HCT116 (cell line): ENCODE measurements at regions not wholly inside any gene's neighbourhood (a gene's known extent, or its start where the extent isn't known, plus 50 kb on each side); places are given as distances from the start of the nearest gene placed in this dataset.

Experiments
- ATAC-seq: fragments of 200-7000 bp; cut with Tn5 transposase; 2 replicates; pipeline ENCODE4 v1.9.1; 2020; ENCODE audit warnings: mild to moderate bottlenecking, moderate library complexity
- BruUV-seq: library from RNA; stranded (reverse); fragments of 400-500 nt; replicated peaks from 2 replicates; lab custom pipeline; 2021; lab: Mats Ljungman, UMichigan
- CTCF ChIA-PET: fragments of 300-600 bp; sonication (Branson Sonifier 250); formaldehyde crosslinking; loops from one replicate; lab custom pipeline; 2021; ENCODE audit warnings: antibody characterized with exemption; lab: Charles Lee
- POLR2A ChIA-PET: fragments of 300-600, 350-600 bp; sonication (Branson Sonifier 250); formaldehyde crosslinking; loops from one replicate; lab custom pipeline; 2021; ENCODE audit warnings: antibody characterized with exemption; lab: Charles Lee
- RAD21 ChIA-PET, 2 experiments: fragments of 300-600 bp; sonication (Branson Sonifier 250); formaldehyde crosslinking; loops; one replicate each; lab custom pipeline; 2023; ENCODE audit warnings: low total read pairs in 2 of 2; ENCODE audit not compliant: uncharacterized antibody in 2 of 2, unreplicated experiment in 2 of 2, low non-redundant PET in 1 of 2; lab: Charles Lee
- DNase-seq: peaks from one replicate; pipeline ENCODE4 v3.0.0-alpha.2; 2010; ENCODE audit warnings: low read depth, low spot score
- H2AFZ ChIP-seq: fragments of 200-600 bp; shearing (Covaris generic), sonication (generic); 2 replicates; pipeline ENCODE4 v1.6.1; 2017; ENCODE audit warnings: low read depth, mixed run types, mixed read lengths, antibody characterized with exemption, low read length; ENCODE audit not compliant: poor library complexity, severe bottlenecking
- H3K27ac ChIP-seq: 2 replicates; pipeline ENCODE4 v1.5.1; 2012; ENCODE audit warnings: low read depth, low read length
- H3K27me3 ChIP-seq: fragments of 200-600 bp; sonication (generic); 2 replicates; pipeline ENCODE4 v1.6.1; 2016; ENCODE audit warnings: mixed run types, low read length, mixed read lengths; ENCODE audit not compliant: insufficient read depth
- H3K36me3 ChIP-seq, 2 experiments: fragments of 200-500 bp in 1 of 2; fragments of 200-600 bp in 1 of 2; sonication (Bioruptor generic) in 1 of 2; sonication (generic) in 1 of 2; 2 replicates each; pipeline versions ENCODE4 v1.5.1 to v1.6.1; 2014 to 2016; ENCODE audit warnings: low read length in 2 of 2, inconsistent platforms in 1 of 2, mixed read lengths in 1 of 2, mixed run types in 1 of 2; ENCODE audit not compliant: insufficient read depth in 2 of 2, control insufficient read depth in 1 of 2
- H3K4me1 ChIP-seq, 2 experiments: fragments of 200-600 bp in 1 of 2; sonication (generic) in 1 of 2; 2 replicates each; pipeline versions ENCODE4 v1.5.1 to v1.6.1; 2012 to 2017; ENCODE audit warnings: low read length in 2 of 2, inconsistent platforms in 1 of 2, mild to moderate bottlenecking in 1 of 2, mixed read lengths in 1 of 2, mixed run types in 1 of 2, moderate library complexity in 1 of 2; ENCODE audit not compliant: insufficient read depth in 2 of 2, control insufficient read depth in 1 of 2
- H3K4me2 ChIP-seq: fragments of 200-600 bp; sonication (generic); 2 replicates; pipeline ENCODE4 v1.6.1; 2017; ENCODE audit warnings: mixed run types, low read length, mixed read lengths
- H3K4me3 ChIP-seq, 2 experiments: fragments of 200-600 bp in 1 of 2; sonication (generic) in 1 of 2; replicated peaks in 1 of 2; 2 replicates each; pipeline ENCODE4 v1.5.1; 2011 to 2016; ENCODE audit warnings: low read length in 2 of 2, control low read depth in 1 of 2, low read depth in 1 of 2, mild to moderate bottlenecking in 1 of 2, mixed read lengths in 1 of 2, mixed run types in 1 of 2
- H3K79me2 ChIP-seq: fragments of 200-600 bp; sonication (generic); 2 replicates; pipeline ENCODE4 v1.6.1; 2017; ENCODE audit warnings: mild to moderate bottlenecking, mixed run types, low read length, moderate library complexity, mixed read lengths; ENCODE audit not compliant: insufficient read depth
- H3K9ac ChIP-seq: fragments of 200-600 bp; sonication (generic); 2 replicates; pipeline ENCODE4 v1.6.1; 2016; ENCODE audit warnings: low read length, mixed read lengths
- H3K9me2 ChIP-seq: fragments of 200-600 bp; sonication (generic), shearing (Covaris generic); 2 replicates; pipeline ENCODE4 v1.6.1; 2017; ENCODE audit warnings: mixed run types, mild to moderate bottlenecking, moderate library complexity; ENCODE audit not compliant: insufficient read depth
- H3K9me3 ChIP-seq, 2 experiments: fragments of 200-500 bp in 1 of 2; fragments of 200-600 bp in 1 of 2; sonication (Bioruptor generic) in 1 of 2; sonication (generic) in 1 of 2; 2 replicates each; pipeline ENCODE4 v1.6.1; 2014 to 2017; ENCODE audit warnings: low read length in 2 of 2, mixed read lengths in 2 of 2, inconsistent platforms in 1 of 2, low read depth in 1 of 2, mild to moderate bottlenecking in 1 of 2, mixed run types in 1 of 2, moderate library complexity in 1 of 2; ENCODE audit not compliant: control insufficient read depth in 1 of 2, insufficient read depth in 1 of 2
- H4K20me1 ChIP-seq: fragments of 200-600 bp; sonication (generic), shearing (Covaris generic); 2 replicates; pipeline ENCODE4 v1.6.1; 2017; ENCODE audit warnings: mixed run types, mild to moderate bottlenecking, moderate library complexity; ENCODE audit not compliant: insufficient read depth
- EGR1 ChIP-seq: IDR thresholded peaks from 2 replicates; pipeline ENCODE4 v1.6.1; 2012; ENCODE audit warnings: low read depth
- ELF1 ChIP-seq: IDR thresholded peaks from 2 replicates; pipeline ENCODE4 v1.6.1; 2012; ENCODE audit warnings: low read depth, borderline replicate concordance
- EZH2 ChIP-seq: fragments of 200-600 bp; sonication (generic); IDR thresholded peaks from 2 replicates; pipeline ENCODE4 v1.6.1; 2017; ENCODE audit warnings: antibody characterized with exemption, mixed run types
- FOSL1 ChIP-seq: IDR thresholded peaks from 2 replicates; pipeline ENCODE4 v1.6.1; 2012; ENCODE audit warnings: low read depth
- POLR2AphosphoS5 ChIP-seq: IDR thresholded peaks from 2 replicates; pipeline ENCODE4 v1.6.1; 2011; ENCODE audit warnings: mild to moderate bottlenecking, low read depth, low read length, moderate library complexity
- SP1 ChIP-seq: IDR thresholded peaks from 2 replicates; pipeline ENCODE4 v1.6.1; 2012; ENCODE audit warnings: low read depth
- ZNF274 ChIP-seq: fragments of 200-500 bp; sonication (Bioruptor generic); IDR thresholded peaks from 2 replicates; pipeline ENCODE4 v1.6.1; 2014; ENCODE audit warnings: mild to moderate bottlenecking, low read depth, low read length, inconsistent platforms
- intact Hi-C: fragments of 100-400 bp; cut with micrococcal nuclease; formaldehyde crosslinking; loops from 2 replicates; pipeline ENCODE4 v1.10.0; 2022
- TF ChIP-seq, protein P1 (sequence below): IDR thresholded peaks from 2 replicates; pipeline ENCODE4 v1.6.1; 2012

DNA sequence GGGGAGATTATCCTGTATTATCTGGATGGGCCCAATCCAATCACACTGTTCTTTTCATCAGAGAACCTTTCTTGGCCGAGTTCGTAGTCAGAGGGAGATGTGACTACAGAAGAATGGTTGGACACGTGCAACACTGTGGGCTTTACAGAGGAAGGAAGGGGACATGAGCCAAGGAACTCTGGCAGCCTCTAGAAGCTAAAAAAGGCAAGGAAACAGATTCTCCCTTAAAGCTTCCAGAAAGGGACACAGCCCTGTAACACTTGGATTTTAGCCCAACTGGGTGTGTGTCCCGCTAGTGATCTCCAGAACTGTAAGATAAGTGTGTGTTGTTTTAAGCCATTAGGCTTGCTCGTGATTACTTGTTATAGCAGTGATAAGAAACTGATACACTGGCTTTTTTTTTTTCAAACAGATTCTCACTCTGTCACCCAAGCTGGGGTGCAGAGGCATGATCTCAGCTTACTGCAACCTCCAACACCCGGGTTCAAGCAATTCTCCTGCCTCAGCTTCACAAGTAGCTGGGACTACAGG is 53.9 kb upstream of the FBXO28 start:
- H3K9me2 ChIP-seq: no peaks in the 10 kb centered on the region
- H3K4me3 ChIP-seq: no peak overlapping the region
- no peak for ATAC-seq
- DNase-seq: no peak
- H3K79me2 ChIP-seq: no peaks in the 10 kb centered on the region
- H3K9ac ChIP-seq: no peak overlapping the region
- TF ChIP-seq EGR1 (no peak), POLR2AphosphoS5 (no peak)
- TF ChIP-seq, all 23 proteins: peak for 0
- POLR2A ChIA-PET: no interaction called here
- no peak overlapping the region for H2AFZ ChIP-seq
- H3K27ac ChIP-seq: no peak overlapping the region
- RAD21 ChIA-PET: no interaction called here
- H3K4me1 ChIP-seq: peaks cover 1 to 14% of the 10 kb centered on the region in 2 experiments; a peak in 3 of 4 replicates
- peaks cover 0 to 4% of the 10 kb centered on the region in 2 experiments; a peak in 1 of 4 replicates for H3K9me3 ChIP-seq
- H4K20me1 ChIP-seq: no peaks in the 10 kb centered on the region
- intact Hi-C loops: no loop called here
- BruUV-seq: no TSS peak
- H3K27me3 ChIP-seq: no peaks in the 10 kb centered on the region
- H3K36me3 ChIP-seq: no peaks in the 10 kb centered on the region
- CTCF ChIA-PET: interaction anchor here (1.1 kb wide), 1 partner anchor 9 kb away, joined by 3 read pairs; no protein-coding TSS in a partner anchor
- no peak overlapping the region for H3K4me2 ChIP-seq

DNA sequence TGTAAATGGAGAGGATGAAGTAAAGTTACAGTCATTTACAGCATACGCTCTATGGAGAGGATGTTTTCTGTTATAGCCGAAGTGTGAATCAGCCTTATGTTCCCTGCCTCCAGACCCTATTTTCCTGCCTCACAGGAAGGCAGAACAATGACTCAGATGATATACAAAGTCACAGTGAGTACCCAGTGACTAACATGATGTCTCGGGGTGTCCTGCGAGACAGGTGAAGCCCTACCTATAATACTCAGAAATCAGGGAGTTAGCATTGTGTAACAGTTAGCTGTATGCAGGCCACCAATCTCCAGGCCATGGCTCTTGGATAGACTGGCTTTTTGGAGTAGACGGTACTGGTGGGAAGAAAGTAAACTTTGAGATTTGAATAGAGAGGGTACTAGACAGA is 55.6 kb upstream of the FBXO28 start:
- intact Hi-C loops: no loop called here
- Histone ChIP-seq H3K27ac (no peak overlapping the region), H4K20me1 (no peaks in the 10 kb centered on the region)
- TF ChIP-seq ZNF274: no peak
- TF ChIP-seq FOSL1: peak; percentile 42; the same call in 1 of the 2 replicates
- TF ChIP-seq, protein P1, sequence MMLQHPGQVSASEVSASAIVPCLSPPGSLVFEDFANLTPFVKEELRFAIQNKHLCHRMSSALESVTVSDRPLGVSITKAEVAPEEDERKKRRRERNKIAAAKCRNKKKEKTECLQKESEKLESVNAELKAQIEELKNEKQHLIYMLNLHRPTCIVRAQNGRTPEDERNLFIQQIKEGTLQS: no peak
- TF ChIP-seq EZH2: no peak
- 0 out of 2 replicates have a peak, but pooled peaks have one; percentile 21 for TF ChIP-seq SP1
- TF ChIP-seq ELF1: no peak
- TF ChIP-seq, all 23 proteins: peak for 2
- Histone ChIP-seq H3K4me2 (no peak overlapping the region), H2AFZ (no peak overlapping the region), H3K79me2 (no peaks in the 10 kb centered on the region), H3K9ac (no peak overlapping the region), H3K36me3 (no peaks in the 10 kb centered on the region), H3K4me3 (no peak overlapping the region), H3K4me1 (peaks cover 0 to 10% of the 10 kb centered on the region in 2 experiments; a peak in 1 of 4 replicates), H3K9me3 (peaks cover 0 to 4% of the 10 kb centered on the region in 2 experiments; a peak in 1 of 4 replicates), H3K27me3 (no peaks in the 10 kb centered on the region), H3K9me2 (no peaks in the 10 kb centered on the region)
- no peak for DNase-seq
- ATAC-seq: no peak
- RAD21 ChIA-PET: no interaction called here
- POLR2A ChIA-PET: no interaction called here
- CTCF ChIA-PET: no interaction called here
- BruUV-seq: no TSS peak
